ENCODE measurements at regions not wholly inside any gene's neighbourhood (a gene's known extent, or its start where the extent isn't known, plus 50 kb on each side); places are given as distances from the start of the nearest gene placed in this dataset.

DNA sequence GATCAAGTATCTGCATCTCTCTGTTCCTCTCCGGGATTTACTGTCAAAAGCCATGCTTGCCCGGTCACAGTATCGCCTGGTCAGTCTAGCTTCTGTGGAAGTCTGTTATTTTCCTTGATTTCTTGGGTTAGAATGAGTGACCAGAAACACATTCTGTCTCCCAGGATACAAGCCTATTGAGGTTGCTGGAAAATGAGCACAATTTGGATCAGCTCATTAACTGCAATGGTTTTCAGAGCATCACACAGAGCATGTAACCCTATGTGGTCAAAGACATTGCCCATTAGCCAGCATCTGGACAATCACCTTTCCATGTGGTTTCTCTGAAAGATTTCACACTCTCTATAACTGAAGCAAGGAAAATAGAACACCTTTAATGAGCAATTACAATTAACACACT lies 124.2 kb upstream of the FAM98A start:
- no peak for TF ChIP-seq CTCF (IDR thresholded peaks at IDR 0.05; ENCODE audit: low read depth, low read length, poor library complexity, severe bottlenecking)
- no peak for TF ChIP-seq EZH2phosphoT487 (IDR thresholded peaks at IDR 0.05; ENCODE audit: borderline replicate concordance, low read length)

DNA sequence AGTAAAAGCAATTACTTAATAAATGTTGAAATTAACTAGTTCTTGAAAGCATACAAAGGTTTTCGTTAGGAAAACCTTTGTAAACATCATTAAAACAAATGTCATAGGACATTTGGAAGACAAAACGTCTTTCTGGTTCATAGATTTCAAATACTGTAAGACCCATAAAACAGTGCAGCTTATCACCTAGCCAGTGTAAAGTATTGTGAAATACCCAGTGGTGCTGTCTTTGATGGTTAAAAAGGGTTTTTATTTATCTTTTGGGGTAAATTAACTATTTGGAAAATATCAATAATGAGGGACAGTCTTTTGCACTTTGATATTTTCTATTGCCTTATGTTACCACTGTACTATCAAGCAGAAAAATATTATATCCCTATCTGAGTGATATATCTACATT lies 120.0 kb upstream of the FAM98A start:
- Histone ChIP-seq H4K20me1 (ENCODE audit: control insufficient read depth, insufficient read depth, low read depth, low read length) (peaks cover 3% of the 10 kb centered on the region; the same call in 1 of the 2 replicates), H3K4me1 (ENCODE audit: control insufficient read depth, low read length) (no peaks in the 10 kb centered on the region), H3K9me2 (replicated peaks; ENCODE audit: control insufficient read depth, low read length) (no peaks in the 10 kb centered on the region), H3K4me3 (ENCODE audit: low read length) (no peak overlapping the region), H3K36me3 (ENCODE audit: control insufficient read depth, low read length) (no peaks in the 10 kb centered on the region), H3K27me3 (ENCODE audit: control insufficient read depth, low read length) (no peaks in the 10 kb centered on the region), H3K27ac (ENCODE audit: low read depth, low read length) (no peak overlapping the region), H3F3A (ENCODE audit: control insufficient read depth, insufficient read depth) (no peaks in the 10 kb centered on the region), H3K9me3 (ENCODE audit: control insufficient read depth, insufficient read depth, low read length) (no peaks in the 10 kb centered on the region), H3K79me2 (ENCODE audit: control insufficient read depth, low read length) (peaks cover 49% of the 10 kb centered on the region), H3K4me2 (ENCODE audit: low read length) (no peak overlapping the region)
- TF ChIP-seq CTCF (IDR thresholded peaks at IDR 0.05; ENCODE audit: low read depth, low read length, poor library complexity, severe bottlenecking) (no peak), EZH2phosphoT487 (IDR thresholded peaks at IDR 0.05; ENCODE audit: borderline replicate concordance, low read length) (no peak)

More for the DNA sequence above, 124.2 kb upstream of the FAM98A start:
- Histone ChIP-seq H3K79me2 (ENCODE audit: control insufficient read depth, low read length) (peaks cover 20% of the 10 kb centered on the region; the same call in 1 of the 2 replicates), H3K36me3 (ENCODE audit: control insufficient read depth, low read length) (no peaks in the 10 kb centered on the region), H3K9me2 (replicated peaks; ENCODE audit: control insufficient read depth, low read length) (no peaks in the 10 kb centered on the region), H3K9me3 (ENCODE audit: control insufficient read depth, insufficient read depth, low read length) (no peaks in the 10 kb centered on the region), H3K27ac (ENCODE audit: low read depth, low read length) (no peak overlapping the region), H3K4me1 (ENCODE audit: control insufficient read depth, low read length) (no peaks in the 10 kb centered on the region), H3K4me2 (ENCODE audit: low read length) (no peak overlapping the region), H3F3A (ENCODE audit: control insufficient read depth, insufficient read depth) (no peaks in the 10 kb centered on the region), H3K4me3 (ENCODE audit: low read length) (no peak overlapping the region), H3K27me3 (ENCODE audit: control insufficient read depth, low read length) (no peaks in the 10 kb centered on the region), H4K20me1 (ENCODE audit: control insufficient read depth, insufficient read depth, low read depth, low read length) (no peaks in the 10 kb centered on the region)

DNA sequence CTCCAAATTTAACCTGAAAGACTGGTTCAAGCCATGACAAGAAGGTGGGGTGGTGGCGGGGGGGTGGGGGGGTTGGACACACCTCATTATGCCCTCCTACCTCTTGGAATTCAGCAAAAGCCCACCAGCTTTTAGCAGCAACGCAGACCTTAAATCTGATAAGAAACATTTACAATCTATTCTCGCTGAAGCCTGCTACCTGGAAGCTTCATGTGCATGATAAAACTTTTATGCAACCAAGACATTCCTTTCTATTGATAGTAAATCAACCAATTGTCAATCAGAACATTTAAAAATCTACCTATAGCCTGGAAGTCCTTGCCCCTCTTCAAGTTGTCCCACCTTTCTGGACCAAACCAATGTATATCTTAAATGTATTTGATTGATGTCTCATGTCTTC lies 113.6 kb upstream of the FAM98A start:
- Histone ChIP-seq H3K27me3 (ENCODE audit: control insufficient read depth, low read length) (no peaks in the 10 kb centered on the region), H4K20me1 (ENCODE audit: control insufficient read depth, insufficient read depth, low read depth, low read length) (peaks cover 3% of the 10 kb centered on the region; the same call in 1 of the 2 replicates), H3K9me2 (replicated peaks; ENCODE audit: control insufficient read depth, low read length) (no peaks in the 10 kb centered on the region), H3K27ac (ENCODE audit: low read depth, low read length) (no peak overlapping the region), H3K4me3 (ENCODE audit: low read length) (no peak overlapping the region), H3K36me3 (ENCODE audit: control insufficient read depth, low read length) (no peaks in the 10 kb centered on the region), H3K4me2 (ENCODE audit: low read length) (no peak overlapping the region), H3K79me2 (ENCODE audit: control insufficient read depth, low read length) (peaks cover 58% of the 10 kb centered on the region), H3K4me1 (ENCODE audit: control insufficient read depth, low read length) (no peaks in the 10 kb centered on the region), H3K9me3 (ENCODE audit: control insufficient read depth, insufficient read depth, low read length) (peaks cover 3% of the 10 kb centered on the region; the same call in 1 of the 2 replicates), H3F3A (ENCODE audit: control insufficient read depth, insufficient read depth) (no peaks in the 10 kb centered on the region)
- TF ChIP-seq CTCF (IDR thresholded peaks at IDR 0.05; ENCODE audit: low read depth, low read length, poor library complexity, severe bottlenecking) (no peak), EZH2phosphoT487 (IDR thresholded peaks at IDR 0.05; ENCODE audit: borderline replicate concordance, low read length) (no peak)
